ENCODE measurements at regions not wholly inside any gene's neighbourhood (a gene's known extent, or its start where the extent isn't known, plus 50 kb on each side); places are given as distances from the start of the nearest gene placed in this dataset.

DNA sequence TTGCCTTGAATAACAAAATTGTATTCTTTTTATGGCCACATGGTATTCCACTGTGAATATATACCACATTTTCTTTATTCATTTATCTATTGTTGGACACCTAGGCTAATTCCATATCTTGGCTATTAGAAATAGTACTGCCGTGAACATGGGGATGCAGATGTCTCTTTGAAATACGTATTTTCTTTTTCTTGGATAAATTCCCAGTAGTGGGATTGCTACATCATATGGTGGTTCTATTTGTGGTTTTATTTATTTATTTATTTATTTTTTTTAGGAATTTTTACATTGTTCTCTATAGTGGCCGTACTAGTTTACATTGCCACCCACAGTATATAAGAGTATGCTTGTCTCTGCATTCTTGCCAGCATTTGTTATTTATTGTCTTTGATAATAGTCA lies 679.8 kb upstream of the NRXN1 start:
- ATAC-seq (ENCODE audit: low FRiP score): no peak
- TF ChIP-seq, protein P1, sequence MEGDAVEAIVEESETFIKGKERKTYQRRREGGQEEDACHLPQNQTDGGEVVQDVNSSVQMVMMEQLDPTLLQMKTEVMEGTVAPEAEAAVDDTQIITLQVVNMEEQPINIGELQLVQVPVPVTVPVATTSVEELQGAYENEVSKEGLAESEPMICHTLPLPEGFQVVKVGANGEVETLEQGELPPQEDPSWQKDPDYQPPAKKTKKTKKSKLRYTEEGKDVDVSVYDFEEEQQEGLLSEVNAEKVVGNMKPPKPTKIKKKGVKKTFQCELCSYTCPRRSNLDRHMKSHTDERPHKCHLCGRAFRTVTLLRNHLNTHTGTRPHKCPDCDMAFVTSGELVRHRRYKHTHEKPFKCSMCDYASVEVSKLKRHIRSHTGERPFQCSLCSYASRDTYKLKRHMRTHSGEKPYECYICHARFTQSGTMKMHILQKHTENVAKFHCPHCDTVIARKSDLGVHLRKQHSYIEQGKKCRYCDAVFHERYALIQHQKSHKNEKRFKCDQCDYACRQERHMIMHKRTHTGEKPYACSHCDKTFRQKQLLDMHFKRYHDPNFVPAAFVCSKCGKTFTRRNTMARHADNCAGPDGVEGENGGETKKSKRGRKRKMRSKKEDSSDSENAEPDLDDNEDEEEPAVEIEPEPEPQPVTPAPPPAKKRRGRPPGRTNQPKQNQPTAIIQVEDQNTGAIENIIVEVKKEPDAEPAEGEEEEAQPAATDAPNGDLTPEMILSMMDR (IDR thresholded peaks at IDR 0.05): no peak
- no peak for DNase-seq (ENCODE audit: low spot score)

- DNase-seq (ENCODE audit: low spot score): no peak
- TF ChIP-seq, protein P1 (IDR thresholded peaks at IDR 0.05): no peak
- no peak for ATAC-seq (ENCODE audit: low FRiP score)
Measured at GRCh38 chr2:51710222-51710621, 678.3 kb upstream of the NRXN1 start.

DNA sequence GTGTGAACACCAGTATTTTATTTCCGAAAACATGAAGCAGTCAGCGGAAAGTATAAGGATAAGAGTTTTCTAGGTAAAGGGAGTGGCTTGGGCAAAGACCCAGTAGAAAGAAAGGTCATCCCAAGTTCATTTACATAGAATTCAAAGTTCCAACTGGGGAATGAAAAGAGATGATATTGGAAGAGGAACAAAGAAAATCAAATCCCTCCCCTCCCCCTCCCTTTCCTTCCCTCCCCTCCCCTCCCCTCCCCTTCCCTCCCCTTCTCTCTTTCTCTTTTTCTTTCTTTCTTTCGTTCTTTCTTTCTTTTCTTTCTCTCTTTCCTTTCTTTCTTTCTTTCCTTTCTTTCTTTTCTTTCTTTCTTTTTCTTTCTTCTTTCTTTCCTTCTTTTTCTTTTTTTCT lies 675.7 kb upstream of the NRXN1 start:
- DNase-seq (ENCODE audit: low spot score): no peak
- ATAC-seq (ENCODE audit: low FRiP score): no peak
- TF ChIP-seq, protein P1 (IDR thresholded peaks at IDR 0.05): no peak

DNA sequence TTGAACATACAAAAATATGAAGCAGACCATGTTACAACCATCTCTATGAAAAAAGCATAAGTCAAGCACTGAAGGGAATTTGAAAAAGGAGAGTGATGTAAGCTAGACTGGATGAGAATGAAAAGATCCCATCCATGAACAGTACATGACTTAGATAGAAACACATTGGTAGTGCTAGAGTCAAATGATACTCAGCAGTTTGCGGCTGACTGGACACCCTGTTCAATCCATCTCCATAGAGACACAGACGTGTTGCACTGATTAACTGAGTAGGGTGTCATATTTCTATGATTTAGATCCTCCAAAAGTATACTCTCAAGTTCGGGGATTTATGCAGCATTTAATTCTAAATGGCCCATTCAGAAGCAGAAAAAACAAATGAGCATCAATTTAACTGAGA lies 674.3 kb upstream of the NRXN1 start:
- TF ChIP-seq, protein P1 (IDR thresholded peaks at IDR 0.05): no peak
- DNase-seq (ENCODE audit: low spot score) (no peak), ATAC-seq (ENCODE audit: low FRiP score) (no peak)

DNA sequence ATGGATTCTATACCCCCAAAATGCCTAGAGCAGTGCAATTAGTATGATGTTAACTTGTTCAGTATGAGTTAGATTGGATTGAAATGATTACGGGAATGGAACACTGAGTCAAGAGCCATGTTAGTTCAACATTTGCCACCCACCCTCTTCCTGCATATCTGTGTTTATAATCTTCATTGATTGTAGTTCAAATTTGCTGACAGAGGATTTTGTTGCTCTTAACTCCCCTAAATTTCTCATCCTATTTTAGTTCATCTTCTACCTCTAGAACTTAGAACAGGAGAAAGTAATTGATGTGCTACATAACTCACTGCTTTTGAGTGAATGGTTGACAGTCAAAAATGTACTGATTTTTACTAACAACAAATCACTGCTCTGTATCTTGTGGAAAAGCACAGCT lies 673.5 kb upstream of the NRXN1 start:
- TF ChIP-seq, protein P1 (IDR thresholded peaks at IDR 0.05): no peak
- no peak for ATAC-seq (ENCODE audit: low FRiP score)

DNA sequence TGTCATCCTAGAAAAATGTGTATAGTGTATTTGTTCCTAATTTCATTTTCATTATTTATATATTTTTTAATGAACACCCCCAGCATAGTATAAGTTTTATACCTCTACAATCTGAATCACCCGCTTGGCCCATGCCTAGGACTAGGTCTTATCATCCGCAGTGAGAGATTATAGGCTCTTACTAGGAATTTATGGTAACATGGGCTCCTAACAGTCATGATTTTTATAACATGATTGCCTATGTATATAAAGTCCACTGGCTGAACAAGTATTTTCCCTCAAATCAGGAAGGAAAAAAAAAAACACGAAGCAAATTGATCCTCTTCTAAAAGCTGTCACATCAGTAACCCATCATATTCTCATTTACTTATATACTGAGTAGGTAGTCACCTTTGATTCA lies 666.1 kb upstream of the NRXN1 start:
- ATAC-seq (ENCODE audit: low FRiP score) (no peak), DNase-seq (ENCODE audit: low spot score) (no peak)
- TF ChIP-seq, protein P1 (IDR thresholded peaks at IDR 0.05): no peak

More for the DNA sequence above, 673.5 kb upstream of the NRXN1 start:
- DNase-seq (ENCODE audit: low spot score): no peak

DNA sequence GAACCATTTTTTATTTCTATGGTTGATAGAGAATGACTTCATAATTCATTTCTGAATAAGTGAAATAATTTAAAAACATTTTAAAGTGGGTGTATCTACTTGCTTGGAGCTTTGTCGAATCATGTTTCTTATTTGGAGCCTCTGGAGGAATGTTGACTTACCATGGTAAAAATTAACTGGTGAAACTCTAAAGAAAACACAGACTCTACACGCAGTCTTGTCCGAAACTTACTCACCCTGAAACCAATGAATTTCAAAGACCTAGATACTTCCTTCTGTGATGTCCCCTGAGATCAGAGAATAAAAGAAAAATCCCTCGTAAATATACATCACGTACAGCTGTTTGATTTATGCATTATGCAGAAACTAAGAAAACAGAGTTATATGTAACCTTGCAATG lies 665.2 kb upstream of the NRXN1 start:
- DNase-seq (ENCODE audit: low spot score): no peak
- TF ChIP-seq, protein P1 (IDR thresholded peaks at IDR 0.05): no peak
- ATAC-seq (ENCODE audit: low FRiP score): no peak

Data from omental fat pad (tissue), 3 donors.